HG02588 (cell line): ENCODE measurements at regions not wholly inside any gene's neighbourhood (a gene's known extent, or its start where the extent isn't known, plus 50 kb on each side); places are given as distances from the start of the nearest gene placed in this dataset.

Experiments
- ATAC-seq: cut with Tn5 transposase; IDR thresholded peaks from one replicate; pipeline ENCODE4 v1.9.1; 2021; ENCODE audit warnings: mild to moderate bottlenecking, moderate library complexity; ENCODE audit not compliant: unreplicated experiment

GRCh38 chr2:181185421-181185820, 205.0 kb downstream of the UBE2E3 start:
- no peak for ATAC-seq

GRCh38 chr2:181185948-181186347, 205.5 kb downstream of the UBE2E3 start:
- ATAC-seq = no peak

- ATAC-seq = no peak
These were observed 208.2 kb downstream of the UBE2E3 start for GRCh38 chr2:181188605-181189004.

GRCh38 chr2:181189951-181190350, 209.5 kb downstream of the UBE2E3 start:
- ATAC-seq = no peak

GRCh38 chr2:181190711-181191110, 210.3 kb downstream of the UBE2E3 start:
- no peak for ATAC-seq

GRCh38 chr2:181193550-181193949, 213.1 kb downstream of the UBE2E3 start:
- no peak for ATAC-seq

- ATAC-seq = no peak
These were observed 216.0 kb downstream of the UBE2E3 start for GRCh38 chr2:181196401-181196800.

GRCh38 chr2:181197140-181197760, 216.8 kb downstream of the UBE2E3 start:
- ATAC-seq = no peak

GRCh38 chr2:181198183-181198864, 217.9 kb downstream of the UBE2E3 start:
- ATAC-seq = no peak

GRCh38 chr2:181203412-181203811, 223.0 kb downstream of the UBE2E3 start:
- ATAC-seq = no peak

GRCh38 chr2:181203916-181204315, 223.5 kb downstream of the UBE2E3 start:
- ATAC-seq = no peak

- ATAC-seq = no peak
These were observed 238.0 kb downstream of the UBE2E3 start for GRCh38 chr2:181218401-181218821.

- ATAC-seq = no peak
These were observed 234.0 kb upstream of the ITGA4 start for GRCh38 chr2:181223234-181223633.

GRCh38 chr2:181224866-181225265, 232.3 kb upstream of the ITGA4 start:
- no peak for ATAC-seq

- ATAC-seq = no peak
These were observed 228.5 kb upstream of the ITGA4 start for GRCh38 chr2:181228661-181229060.

- no peak for ATAC-seq
These were observed 226.0 kb upstream of the ITGA4 start for GRCh38 chr2:181231151-181231550.

- no peak for ATAC-seq
These were observed 225.1 kb upstream of the ITGA4 start for GRCh38 chr2:181231886-181232621.

GRCh38 chr2:181234487-181234891, 222.7 kb upstream of the ITGA4 start:
- no peak for ATAC-seq

GRCh38 chr2:181235011-181235410, 222.2 kb upstream of the ITGA4 start:
- no peak for ATAC-seq

- ATAC-seq = peak; percentile 97
These were observed 221.3 kb upstream of the ITGA4 start for GRCh38 chr2:181235683-181236459.

GRCh38 chr2:181239201-181239799, 217.9 kb upstream of the ITGA4 start:
- ATAC-seq = no peak
